ENCODE measurements at regions not wholly inside any gene's neighbourhood (a gene's known extent, or its start where the extent isn't known, plus 50 kb on each side); places are given as distances from the start of the nearest gene placed in this dataset.
"Not testable (repeated sequence)": the region's sequence is repeated elsewhere in the genome, so short reads cannot be mapped to it uniquely, and the experiment has no call there.

DNA sequence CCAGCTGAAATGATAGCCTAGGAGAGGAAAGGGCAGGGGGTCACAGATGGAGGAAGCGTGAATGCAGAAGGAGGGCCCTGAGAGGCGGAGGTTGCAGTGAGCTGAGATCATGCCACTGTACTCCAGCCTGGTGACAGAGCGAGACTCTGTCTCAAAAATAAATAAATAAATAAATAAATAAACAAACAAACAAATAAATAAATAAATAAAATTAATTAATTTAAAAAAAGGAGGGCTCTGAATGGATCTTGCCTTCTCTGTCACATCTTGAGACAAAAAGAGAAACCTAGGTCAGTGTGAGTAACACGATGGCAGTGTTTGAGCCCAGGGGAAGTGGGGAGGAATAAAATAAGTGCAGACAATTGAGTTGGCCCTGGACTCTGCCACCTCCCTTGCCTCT, 182.3 kb upstream of the DAAM1 start:
- not testable (repeated sequence) for TF ChIP-seq POLR2A, POLR2AphosphoS5 (IDR thresholded peaks at IDR 0.05)
- TF ChIP-seq, protein P1, sequence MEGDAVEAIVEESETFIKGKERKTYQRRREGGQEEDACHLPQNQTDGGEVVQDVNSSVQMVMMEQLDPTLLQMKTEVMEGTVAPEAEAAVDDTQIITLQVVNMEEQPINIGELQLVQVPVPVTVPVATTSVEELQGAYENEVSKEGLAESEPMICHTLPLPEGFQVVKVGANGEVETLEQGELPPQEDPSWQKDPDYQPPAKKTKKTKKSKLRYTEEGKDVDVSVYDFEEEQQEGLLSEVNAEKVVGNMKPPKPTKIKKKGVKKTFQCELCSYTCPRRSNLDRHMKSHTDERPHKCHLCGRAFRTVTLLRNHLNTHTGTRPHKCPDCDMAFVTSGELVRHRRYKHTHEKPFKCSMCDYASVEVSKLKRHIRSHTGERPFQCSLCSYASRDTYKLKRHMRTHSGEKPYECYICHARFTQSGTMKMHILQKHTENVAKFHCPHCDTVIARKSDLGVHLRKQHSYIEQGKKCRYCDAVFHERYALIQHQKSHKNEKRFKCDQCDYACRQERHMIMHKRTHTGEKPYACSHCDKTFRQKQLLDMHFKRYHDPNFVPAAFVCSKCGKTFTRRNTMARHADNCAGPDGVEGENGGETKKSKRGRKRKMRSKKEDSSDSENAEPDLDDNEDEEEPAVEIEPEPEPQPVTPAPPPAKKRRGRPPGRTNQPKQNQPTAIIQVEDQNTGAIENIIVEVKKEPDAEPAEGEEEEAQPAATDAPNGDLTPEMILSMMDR (IDR thresholded peaks at IDR 0.05) = not testable (repeated sequence)

Measured in prostate gland (tissue), 2 donors.